IPS DF 6.9 (cell line): ENCODE measurements at regions not wholly inside any gene's neighbourhood (a gene's known extent, or its start where the extent isn't known, plus 50 kb on each side); places are given as distances from the start of the nearest gene placed in this dataset.
"Not testable (repeated sequence)": the region's sequence is repeated elsewhere in the genome, so short reads cannot be mapped to it uniquely, and the experiment has no call there.

ENCODE experiments used
- DNase-seq: peaks from one replicate; pipeline ENCODE4 v3.0.0-alpha.2; 2013; ENCODE audit warnings: low read depth, low spot score
- H3K27ac ChIP-seq: one replicate; pipeline ENCODE4 v1.5.1; 2013; ENCODE audit warnings: low read length, control low read depth
- H3K27me3 ChIP-seq: 2 replicates; pipeline ENCODE4 v1.6.1; 2013; ENCODE audit warnings: mild to moderate bottlenecking, low read length; ENCODE audit not compliant: control insufficient read depth, insufficient read depth
- H3K36me3 ChIP-seq: 2 replicates; pipeline ENCODE4 v1.6.1; 2013; ENCODE audit warnings: low read length; ENCODE audit not compliant: control insufficient read depth, insufficient read depth
- H3K4me1 ChIP-seq: 2 replicates; pipeline ENCODE4 v1.6.1; 2013; ENCODE audit warnings: low read length; ENCODE audit not compliant: control insufficient read depth, insufficient read depth
- H3K4me3 ChIP-seq: 2 replicates; pipeline ENCODE4 v1.5.1; 2013; ENCODE audit warnings: mild to moderate bottlenecking, low read length
- H3K9me3 ChIP-seq: 2 replicates; pipeline ENCODE4 v1.6.1; 2013; ENCODE audit warnings: low read length, inconsistent platforms; ENCODE audit not compliant: control insufficient read depth, insufficient read depth
- WGBS: extraction: QIAGEN DNeasy Blood & Tissue Kit; methylation state at CpG from one replicate; pipeline ENCODE4 v1.1.7; 2013; ENCODE audit warnings: mixed read lengths, missing lambda C conversion rate; ENCODE audit not compliant: insufficient read length, insufficient coverage; 5-methylcytosine and 5-hydroxymethylcytosine counted together

- no CpG with 5 or more reads among the region's 2 CpGs for WGBS
- H3K4me1 ChIP-seq: no peaks in the 10 kb centered on the region
- no peaks in the 10 kb centered on the region for H3K9me3 ChIP-seq
- DNase-seq: no peak
- no peak overlapping the region for H3K4me3 ChIP-seq
- no peaks in the 10 kb centered on the region for H3K27me3 ChIP-seq
- H3K27ac ChIP-seq: no peak overlapping the region
- H3K36me3 ChIP-seq: no peaks in the 10 kb centered on the region
These were observed 845.4 kb downstream of the EFNA5 start for GRCh38 chr5:106825374-106825773.

- H3K4me3 ChIP-seq: no peak overlapping the region
- no peaks in the 10 kb centered on the region for H3K4me1 ChIP-seq
- H3K36me3 ChIP-seq: no peaks in the 10 kb centered on the region
- H3K9me3 ChIP-seq: no peaks in the 10 kb centered on the region
- no peak overlapping the region for H3K27ac ChIP-seq
- no CpG with 5 or more reads among the region's 1 CpG for WGBS
- no peaks in the 10 kb centered on the region for H3K27me3 ChIP-seq
- DNase-seq: no peak
These were observed 847.9 kb downstream of the EFNA5 start for GRCh38 chr5:106822851-106823250.

GRCh38 chr5:106818552-106818951 lies 852.2 kb downstream of the EFNA5 start:
- Histone ChIP-seq H3K9me3 (no peaks in the 10 kb centered on the region), H3K36me3 (no peaks in the 10 kb centered on the region), H3K4me3 (no peak overlapping the region), H3K27me3 (no peaks in the 10 kb centered on the region), H3K27ac (no peak overlapping the region), H3K4me1 (no peaks in the 10 kb centered on the region)
- no peak for DNase-seq
- 100% methylated on average over 1 of the region's 4 CpGs for WGBS

GRCh38 chr5:106814961-106815360 lies 855.8 kb downstream of the EFNA5 start:
- Histone ChIP-seq H3K27me3 (no peaks in the 10 kb centered on the region), H3K4me1 (no peaks in the 10 kb centered on the region), H3K36me3 (no peaks in the 10 kb centered on the region), H3K9me3 (no peaks in the 10 kb centered on the region), H3K4me3 (no peak overlapping the region), H3K27ac (no peak overlapping the region)
- no peak for DNase-seq
- WGBS: no CpG with 5 or more reads among the region's 2 CpGs

- Histone ChIP-seq H3K27ac (no peak overlapping the region), H3K9me3 (no peaks in the 10 kb centered on the region), H3K4me3 (no peak overlapping the region), H3K27me3 (no peaks in the 10 kb centered on the region), H3K4me1 (no peaks in the 10 kb centered on the region), H3K36me3 (no peaks in the 10 kb centered on the region)
- 100% methylated on average over 2 of the region's 3 CpGs for WGBS
- no peak for DNase-seq
These were observed 869.2 kb downstream of the EFNA5 start for GRCh38 chr5:106801554-106801953.

GRCh38 chr5:106797996-106798395 lies 872.7 kb downstream of the EFNA5 start:
- no peak for DNase-seq
- Histone ChIP-seq H3K4me1 (no peaks in the 10 kb centered on the region), H3K4me3 (no peak overlapping the region), H3K27me3 (no peaks in the 10 kb centered on the region), H3K9me3 (no peaks in the 10 kb centered on the region), H3K27ac (no peak overlapping the region), H3K36me3 (no peaks in the 10 kb centered on the region)
- no CpG with 5 or more reads among the region's 3 CpGs for WGBS

GRCh38 chr5:106796081-106796480 lies 874.7 kb downstream of the EFNA5 start:
- Histone ChIP-seq H3K9me3 (no peaks in the 10 kb centered on the region), H3K4me3 (no peak overlapping the region), H3K27ac (no peak overlapping the region), H3K4me1 (no peaks in the 10 kb centered on the region), H3K36me3 (no peaks in the 10 kb centered on the region), H3K27me3 (no peaks in the 10 kb centered on the region)
- no peak for DNase-seq
- WGBS: no CpG with 5 or more reads among the region's 3 CpGs

GRCh38 chr5:106784846-106785245 lies 885.9 kb downstream of the EFNA5 start:
- no peak for DNase-seq
- no peak overlapping the region for H3K27ac ChIP-seq
- no peaks in the 10 kb centered on the region for H3K4me1 ChIP-seq
- no CpG with 5 or more reads among the region's 1 CpG for WGBS
- no peaks in the 10 kb centered on the region for H3K9me3 ChIP-seq
- no peak overlapping the region for H3K4me3 ChIP-seq
- H3K27me3 ChIP-seq: no peaks in the 10 kb centered on the region
- H3K36me3 ChIP-seq: no peaks in the 10 kb centered on the region

GRCh38 chr5:106780355-106780754 lies 890.4 kb downstream of the EFNA5 start:
- Histone ChIP-seq H3K27ac (no peak overlapping the region), H3K4me1 (no peaks in the 10 kb centered on the region), H3K9me3 (no peaks in the 10 kb centered on the region), H3K4me3 (no peak overlapping the region), H3K36me3 (no peaks in the 10 kb centered on the region), H3K27me3 (no peaks in the 10 kb centered on the region)
- DNase-seq: no peak
- no CpG with 5 or more reads among the region's 2 CpGs for WGBS

GRCh38 chr5:106776515-106776914 lies 894.2 kb downstream of the EFNA5 start:
- WGBS: no CpG with 5 or more reads among the region's 6 CpGs
- not testable (repeated sequence) for H3K36me3 ChIP-seq, H3K27ac ChIP-seq, H3K4me3 ChIP-seq, H3K9me3 ChIP-seq, H3K27me3 ChIP-seq, H3K4me1 ChIP-seq, DNase-seq

GRCh38 chr5:106768392-106768791 lies 902.3 kb downstream of the EFNA5 start:
- Histone ChIP-seq H3K36me3 (no peaks in the 10 kb centered on the region), H3K27ac (no peak overlapping the region), H3K27me3 (no peaks in the 10 kb centered on the region), H3K9me3 (no peaks in the 10 kb centered on the region), H3K4me1 (no peaks in the 10 kb centered on the region), H3K4me3 (no peak overlapping the region)
- DNase-seq: no peak
- WGBS: no CpG with 5 or more reads among the region's 4 CpGs
